Activated CD4-positive, alpha-beta T cell treated with anti-CD3 and anti-CD28 coated beads for 4 hours (primary cell): ENCODE measurements at regions not wholly inside any gene's neighbourhood (a gene's known extent, or its start where the extent isn't known, plus 50 kb on each side); places are given as distances from the start of the nearest gene placed in this dataset.

Experiments
- DNase-seq, 2 donors: peaks; one replicate each; pipeline ENCODE4 v3.0.0-alpha.2; 2020

GRCh38 chr5:133853646-133854365 is 114.6 kb downstream of the C5orf15 start:
- no peak for DNase-seq

DNA sequence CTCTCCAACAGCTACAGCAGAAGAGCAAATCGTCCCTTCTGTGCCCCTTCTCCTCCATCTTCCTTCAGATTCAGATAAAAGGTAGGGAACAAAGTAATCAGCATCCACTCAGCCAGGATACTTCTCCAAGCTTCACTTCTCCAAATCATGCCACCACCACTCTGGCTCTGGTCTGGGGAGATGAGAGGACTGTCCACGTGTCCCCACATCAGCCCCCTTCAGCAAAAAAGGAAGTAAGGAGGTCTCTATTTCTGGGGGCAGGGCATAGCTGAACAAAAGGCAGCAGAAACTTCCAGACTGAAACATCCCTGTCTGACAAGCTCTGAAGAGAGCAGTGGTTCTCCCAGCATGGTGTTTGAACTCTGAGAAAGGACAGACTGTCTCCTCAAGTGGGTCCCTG is 116.9 kb downstream of the C5orf15 start:
- DNase-seq, result no peak

GRCh38 chr5:133850811-133851210 is 117.6 kb downstream of the C5orf15 start:
- DNase-seq, result no peak

- no peak for DNase-seq
These were observed 119.3 kb downstream of the C5orf15 start for GRCh38 chr5:133849116-133849515.

- DNase-seq, result no peak
These were observed 120.0 kb downstream of the C5orf15 start for GRCh38 chr5:133848341-133848811.

DNA sequence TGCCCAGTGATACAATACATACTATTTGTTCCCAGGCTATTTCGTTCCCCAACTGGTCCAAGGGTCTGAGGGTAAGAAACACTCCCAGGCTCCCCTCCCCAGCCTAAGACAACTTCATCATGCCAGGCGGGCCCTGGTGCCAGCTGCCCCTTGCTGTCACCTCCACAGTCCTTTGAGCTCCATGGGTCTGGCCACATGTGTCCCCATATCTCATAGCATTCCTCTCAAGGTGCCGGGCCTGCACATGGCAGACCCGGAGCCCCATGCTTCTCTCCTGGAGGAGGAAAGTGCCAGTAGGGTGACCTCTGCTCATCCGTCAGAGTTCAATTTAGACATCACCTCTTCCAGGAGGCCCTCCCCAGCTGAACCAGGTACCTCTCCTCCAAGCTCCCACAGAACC is 120.5 kb downstream of the C5orf15 start:
- DNase-seq, result no peak

- DNase-seq, result no peak
These were observed 121.1 kb downstream of the C5orf15 start for GRCh38 chr5:133847301-133847700.

- no peak for DNase-seq
These were observed 121.8 kb downstream of the C5orf15 start for GRCh38 chr5:133846478-133847226.

DNA sequence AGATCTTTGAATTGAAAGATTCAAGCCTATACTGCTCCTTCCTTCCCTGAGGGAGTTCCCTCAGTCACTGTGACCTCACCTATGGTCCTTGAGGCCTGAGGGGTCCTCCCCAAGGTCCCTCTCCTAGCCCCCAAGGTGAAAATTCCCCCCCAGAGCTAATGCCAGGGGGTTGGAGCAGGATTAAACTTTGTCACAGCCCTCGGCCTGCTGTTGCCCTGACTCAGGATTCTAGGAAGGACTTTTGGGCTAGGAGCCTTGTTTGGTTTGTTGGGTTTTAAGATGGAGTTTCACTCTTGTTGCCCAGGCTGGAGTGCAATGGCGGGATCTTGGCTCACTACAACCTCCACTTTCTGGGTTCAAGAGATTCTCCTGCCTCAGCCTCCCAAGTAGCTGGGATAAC is 123.2 kb downstream of the C5orf15 start:
- no peak for DNase-seq

GRCh38 chr5:133844836-133845235 is 123.6 kb downstream of the C5orf15 start:
- DNase-seq, result no peak

DNA sequence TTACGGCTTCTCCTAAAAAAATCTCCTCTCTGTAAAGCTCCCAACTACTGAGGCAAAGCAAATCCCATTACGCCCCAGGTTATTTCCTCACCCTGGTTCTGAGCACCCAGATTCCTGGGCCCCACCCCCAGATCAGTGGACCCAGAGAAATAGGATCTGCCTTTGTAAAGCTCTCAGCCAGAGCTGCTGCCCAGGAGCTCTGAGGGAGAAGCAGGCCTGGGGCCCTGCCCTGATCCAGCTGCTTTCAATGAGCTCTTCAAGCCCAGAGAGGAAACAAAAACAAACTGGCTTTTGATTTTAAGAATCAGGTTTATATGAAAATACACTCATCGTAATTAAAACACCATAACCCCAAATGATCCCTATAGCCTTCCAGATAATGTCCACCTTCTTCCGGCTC is 124.5 kb downstream of the C5orf15 start:
- DNase-seq, result no peak

DNA sequence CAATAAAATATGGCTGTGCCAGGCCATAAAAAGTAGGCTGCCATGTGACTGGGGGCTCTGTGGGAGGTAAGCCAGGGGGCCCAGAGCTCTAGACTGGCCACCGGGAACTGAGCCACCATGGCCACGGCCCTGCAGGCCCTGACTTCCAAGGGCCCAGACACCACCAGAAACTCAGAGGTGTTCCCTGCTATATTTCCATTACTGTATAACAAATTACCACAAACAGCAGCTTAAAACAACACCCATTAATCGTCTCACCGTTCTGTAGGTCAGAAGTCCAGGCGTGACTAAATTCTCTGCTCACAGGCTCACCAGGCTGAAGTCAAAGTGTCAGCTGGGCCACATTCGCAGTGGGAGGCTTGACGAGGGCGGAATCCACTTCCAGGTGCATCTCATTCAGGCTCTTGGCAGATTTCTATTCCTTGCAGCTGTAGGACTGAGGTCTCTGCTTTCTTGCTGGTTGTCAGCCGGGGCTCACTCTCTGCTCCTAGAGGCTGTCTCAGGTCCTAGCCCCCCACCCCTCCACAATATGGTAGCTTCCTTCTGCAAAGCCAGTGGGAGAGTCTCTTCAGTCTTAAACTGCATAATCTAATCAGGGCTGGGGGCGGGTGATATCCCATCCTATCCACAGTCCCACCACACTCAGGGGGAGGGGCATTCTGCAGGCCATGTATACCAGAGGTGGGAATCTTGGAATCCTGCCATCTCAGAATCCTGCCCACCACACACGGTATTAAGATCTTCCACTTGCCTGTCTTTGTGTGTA is 125.4 kb downstream of the C5orf15 start:
- no peak for DNase-seq

- DNase-seq, result no peak
These were observed 126.3 kb downstream of the C5orf15 start for GRCh38 chr5:133841831-133842750.

GRCh38 chr5:133840168-133840567 is 128.3 kb downstream of the C5orf15 start:
- DNase-seq, result no peak

DNA sequence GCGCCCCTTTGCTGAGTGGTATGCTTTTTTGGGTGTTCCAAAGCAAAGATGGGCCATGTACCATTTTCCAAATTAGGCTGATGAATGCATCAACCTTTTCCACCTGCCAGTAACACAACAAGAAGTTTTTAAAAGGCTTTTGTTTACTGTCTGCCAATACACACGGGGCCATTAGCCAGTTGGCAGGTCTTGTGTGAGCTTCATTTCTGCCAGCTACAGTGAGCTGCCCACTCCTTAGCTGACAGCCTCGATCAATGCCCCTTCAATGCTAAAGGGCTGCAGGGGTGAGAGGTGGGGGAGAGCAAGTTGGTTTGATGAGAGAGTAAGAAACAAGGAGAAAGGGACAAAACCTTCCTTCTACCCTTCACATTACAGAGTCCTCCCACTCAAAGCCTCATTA is 128.7 kb downstream of the C5orf15 start:
- DNase-seq, result no peak

DNA sequence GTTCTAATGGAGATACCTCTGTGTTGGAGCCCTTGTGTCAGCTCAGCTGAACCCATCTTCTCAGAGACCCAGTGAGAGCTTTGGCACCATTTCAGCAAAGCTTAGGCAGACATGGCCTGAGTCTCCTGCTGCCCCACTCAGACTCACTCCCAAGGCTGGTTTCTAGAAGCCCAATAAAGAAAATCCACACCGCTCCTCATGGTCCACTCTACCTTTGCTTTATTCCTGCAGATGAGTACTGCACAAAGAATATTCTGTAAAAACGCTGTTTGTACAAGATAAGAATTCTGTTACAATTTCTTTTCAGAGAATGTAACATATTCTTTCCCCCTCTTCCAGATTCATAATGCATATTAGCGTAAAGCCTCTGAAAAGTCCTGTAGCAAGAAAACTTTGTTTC is 129.3 kb downstream of the C5orf15 start:
- no peak for DNase-seq

DNA sequence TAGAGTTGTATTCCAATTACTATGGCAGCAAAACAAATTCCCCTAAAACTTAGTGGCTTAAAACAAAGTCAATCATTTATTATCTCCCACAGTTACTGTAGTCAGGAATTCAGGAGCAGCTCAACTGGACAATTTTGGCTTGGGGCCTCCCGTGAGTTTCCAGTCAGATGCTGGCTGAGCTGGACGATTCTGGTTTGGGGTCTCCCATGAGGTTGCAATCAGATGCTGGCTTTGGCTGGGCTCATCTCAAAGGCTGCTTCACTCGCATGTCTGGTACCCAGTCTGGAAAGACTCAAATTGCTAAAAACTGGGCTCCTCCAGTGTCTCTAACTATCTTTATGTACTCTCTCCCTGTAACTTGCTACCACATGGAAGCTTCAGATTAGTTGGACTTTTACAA is 130.1 kb downstream of the C5orf15 start:
- no peak for DNase-seq

DNA sequence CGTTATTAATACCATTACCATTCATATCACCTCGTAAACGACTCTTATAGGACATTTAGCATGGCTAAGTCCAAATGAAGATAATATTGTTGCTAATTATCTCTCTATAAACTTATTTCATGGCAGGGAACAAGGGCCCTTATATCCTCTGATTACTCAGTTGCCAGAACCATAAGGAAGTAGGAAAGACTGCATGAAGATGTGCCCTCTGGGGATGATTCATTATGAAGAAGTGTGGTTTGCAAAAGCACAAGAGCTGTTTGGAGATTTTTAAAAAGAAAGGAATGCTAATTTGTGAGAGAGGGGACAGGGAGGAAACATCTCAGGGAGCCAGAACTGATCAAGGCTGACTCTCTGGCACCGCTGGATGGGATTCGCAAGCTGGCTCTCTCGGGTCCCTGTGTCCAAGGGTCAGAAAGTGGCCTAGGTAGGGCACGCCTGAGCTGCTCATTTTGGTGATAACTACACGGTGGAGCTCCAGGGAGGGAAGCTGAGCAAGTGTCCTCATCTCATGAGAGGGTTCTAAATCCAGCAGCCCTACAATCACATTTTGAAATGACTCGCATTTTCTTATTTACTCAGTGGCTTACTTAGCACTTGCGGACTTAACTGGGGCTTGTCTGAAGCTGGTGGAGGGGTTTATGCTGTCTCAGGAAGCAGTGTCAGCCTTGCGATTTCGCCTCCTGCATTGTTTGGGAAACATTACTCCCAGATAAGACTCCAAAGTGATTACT is 136.8 kb downstream of the C5orf15 start:
- DNase-seq, result no peak

- no peak for DNase-seq
These were observed 137.5 kb downstream of the C5orf15 start for GRCh38 chr5:133830911-133831310.

DNA sequence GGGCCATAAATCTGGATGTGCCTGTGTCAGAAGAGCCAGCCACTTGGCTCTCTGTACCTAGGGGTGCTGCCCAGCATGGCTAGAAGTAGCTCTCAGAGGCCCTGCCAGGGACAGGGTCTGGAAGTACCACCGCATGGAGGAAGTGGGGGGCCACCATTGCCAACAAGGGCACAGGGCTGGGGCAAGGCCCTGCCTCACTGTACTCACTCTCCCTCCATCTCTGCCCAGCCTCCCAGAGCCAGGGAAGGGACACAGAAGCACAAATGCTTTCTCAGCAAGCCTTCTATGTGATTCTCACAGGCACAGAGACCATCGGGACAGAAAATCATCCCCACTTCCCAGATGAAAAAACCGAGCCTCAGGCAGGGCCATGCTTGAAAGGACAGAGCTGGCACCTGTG is 138.1 kb downstream of the C5orf15 start:
- no peak for DNase-seq

GRCh38 chr5:133829786-133830185 is 138.6 kb downstream of the C5orf15 start:
- DNase-seq, result no peak

- DNase-seq, result no peak
These were observed 139.7 kb downstream of the C5orf15 start for GRCh38 chr5:133828722-133829121.
